ENCODE measurements at regions not wholly inside any gene's neighbourhood (a gene's known extent, or its start where the extent isn't known, plus 50 kb on each side); places are given as distances from the start of the nearest gene placed in this dataset.

- ChIA-PET POLR2A (no interaction called here), CTCF (no interaction called here), SMC1A (ENCODE audit: uncharacterized antibody, unreplicated experiment) (interaction anchor here (1.3 kb wide), 1 partner anchor 9 kb away, joined by 4 read pairs; no protein-coding TSS in a partner anchor), RAD21 (ENCODE audit: unreplicated experiment) (no interaction called here)
- Histone ChIP-seq H3K9ac (ENCODE audit: control insufficient read depth, insufficient read depth, low read length) (no peak overlapping the region), H3K9me3 (replicated peaks; ENCODE audit: control insufficient read depth, insufficient read depth, low read length) (no peaks in the 10 kb centered on the region), H3K4me1 (ENCODE audit: control insufficient read depth, insufficient read depth, low read length) (no peaks in the 10 kb centered on the region), H3K79me2 (ENCODE audit: control insufficient read depth, insufficient read depth, low read length) (no peaks in the 10 kb centered on the region), H2AFZ (ENCODE audit: control insufficient read depth, low read depth, low read length) (no peak overlapping the region), H3K36me3 (ENCODE audit: control insufficient read depth in 2 of 2, insufficient read depth in 2 of 2, low read length in 1 of 2) (no peaks in the 10 kb centered on the region), H3K27me3 (replicated peaks in 1 of 2; ENCODE audit: control insufficient read depth in 2 of 2, insufficient read depth in 2 of 2, low read length in 1 of 2) (no peaks in the 10 kb centered on the region), H3K27ac (ENCODE audit: control insufficient read depth, insufficient read depth) (no peak overlapping the region), H4K20me1 (ENCODE audit: control insufficient read depth, insufficient read depth) (no peaks in the 10 kb centered on the region), H3K4me2 (ENCODE audit: control insufficient read depth, insufficient read depth) (no peak overlapping the region), H3K4me3 (no peak overlapping the region)
- in situ Hi-C loops (cut with MboI), result no loop called here
- no TSS peak for BruUV-seq (replicated peaks)
- FAIRE-seq (no peak), ATAC-seq (no peak), DNase-seq (ENCODE audit: low read depth, low spot score) (no peak)
- TF ChIP-seq SKIL (IDR thresholded peaks at IDR 0.05; ENCODE audit: low read depth, poor library complexity, severe bottlenecking) (no peak), MTA3 (IDR thresholded peaks at IDR 0.05; ENCODE audit: borderline replicate concordance, low read length) (no peak), BCLAF1 (IDR thresholded peaks at IDR 0.05) (no peak), RUNX3 (IDR thresholded peaks at IDR 0.05; ENCODE audit: low read length) (no peak), WRNIP1 (IDR thresholded peaks at IDR 0.05; ENCODE audit: borderline replicate concordance, low read depth, low read length) (no peak), BCL11A (IDR thresholded peaks at IDR 0.05; ENCODE audit: low read depth, low read length) (no peak), ETV6 (conservative IDR thresholded peaks at IDR 0.05 in 1 of 2, IDR thresholded peaks at IDR 0.05 in 1 of 2; ENCODE audit: borderline replicate concordance in 1 of 2, low read depth in 1 of 2) (no peak), E2F4 (IDR thresholded peaks at IDR 0.05; ENCODE audit: low read depth, low read length) (no peak), MAX (IDR thresholded peaks at IDR 0.05; ENCODE audit: low read depth, low read length) (no peak)
- intact Hi-C loops (cut with micrococcal nuclease; ENCODE audit: unreplicated experiment), result no loop called here
Measured at GRCh38 chr4:126264839-126265238, 950.1 kb downstream of the FAT4 start.
